Cortex of kidney (tissue), 1 donor: ENCODE measurements at regions not wholly inside any gene's neighbourhood (a gene's known extent, or its start where the extent isn't known, plus 50 kb on each side); places are given as distances from the start of the nearest gene placed in this dataset.
"Not testable (repeated sequence)": the region's sequence is repeated elsewhere in the genome, so short reads cannot be mapped to it uniquely, and the experiment has no call there.

Experiments
- DNase-seq: peaks from one replicate; lab custom pipeline; 2025; lab: John Stamatoyannopoulos, UW

DNA sequence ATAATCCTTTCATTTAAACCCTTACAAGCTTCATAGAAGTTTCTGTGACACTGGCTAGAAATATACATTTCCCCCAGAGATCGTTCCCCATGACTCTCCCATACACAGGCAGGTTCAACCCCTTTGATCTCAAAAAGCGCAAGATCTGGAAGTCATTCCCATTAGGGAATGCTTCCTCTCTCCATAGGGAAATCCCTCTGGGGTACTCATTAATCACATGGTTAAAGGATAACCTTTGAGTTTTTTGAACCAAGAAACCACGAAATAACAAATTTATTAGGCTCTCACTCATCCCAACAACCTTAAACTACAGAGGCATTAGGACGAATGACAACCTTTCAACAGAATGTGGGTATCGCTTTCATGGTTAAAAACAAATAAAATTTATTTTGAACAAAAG lies 211.9 kb upstream of the PRICKLE2 start:
- DNase-seq, result no peak

DNA sequence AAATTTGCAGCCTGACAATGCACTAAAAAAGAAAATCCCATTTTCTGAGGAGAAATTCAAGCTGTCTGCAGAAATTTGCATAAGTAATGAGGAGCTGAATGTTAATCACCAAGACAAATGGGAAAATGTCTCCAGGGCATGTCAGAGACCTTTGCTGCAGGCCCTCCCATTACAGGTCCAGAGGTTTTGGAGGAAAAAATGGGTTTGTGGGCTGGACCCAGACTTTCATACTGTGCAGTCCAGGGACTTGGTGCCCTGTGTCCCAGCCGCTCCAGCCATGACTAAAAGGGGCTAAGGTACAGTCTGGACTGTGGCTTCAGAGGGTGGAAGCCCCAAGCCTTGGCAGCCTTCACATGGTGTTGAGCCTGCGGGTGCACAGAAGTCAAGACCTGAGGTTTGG lies 209.8 kb upstream of the PRICKLE2 start:
- not testable (repeated sequence) for DNase-seq

- DNase-seq, result no peak
Observed at GRCh38 chr3:64432870-64433269, 207.6 kb upstream of the PRICKLE2 start.

DNA sequence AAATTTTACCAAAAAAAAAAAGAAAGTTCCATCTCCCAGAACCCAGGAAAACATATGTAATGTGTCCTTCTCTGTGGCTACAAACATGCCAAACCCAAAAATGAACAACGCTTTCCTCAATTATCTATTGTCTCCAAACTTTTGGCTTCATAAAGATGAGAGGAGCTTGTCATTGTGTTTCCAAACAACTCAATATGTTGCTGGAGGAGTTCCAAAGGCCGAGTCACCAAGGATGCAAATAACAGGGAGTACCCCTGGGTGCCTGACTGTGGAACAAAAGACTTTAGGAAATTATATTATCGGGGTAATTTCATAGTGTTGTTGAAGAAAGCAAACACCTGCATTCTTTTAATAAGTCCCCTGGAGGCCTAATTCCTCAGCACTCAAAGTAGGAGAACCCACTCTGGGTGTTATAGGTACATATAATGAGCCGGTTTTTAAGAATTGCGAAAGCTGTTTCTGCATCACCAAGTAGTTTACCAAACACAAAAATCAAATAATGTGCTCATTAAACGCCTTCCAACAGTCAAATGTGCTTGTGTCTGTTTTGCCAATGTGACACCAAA lies 206.3 kb upstream of the PRICKLE2 start:
- no peak for DNase-seq

DNA sequence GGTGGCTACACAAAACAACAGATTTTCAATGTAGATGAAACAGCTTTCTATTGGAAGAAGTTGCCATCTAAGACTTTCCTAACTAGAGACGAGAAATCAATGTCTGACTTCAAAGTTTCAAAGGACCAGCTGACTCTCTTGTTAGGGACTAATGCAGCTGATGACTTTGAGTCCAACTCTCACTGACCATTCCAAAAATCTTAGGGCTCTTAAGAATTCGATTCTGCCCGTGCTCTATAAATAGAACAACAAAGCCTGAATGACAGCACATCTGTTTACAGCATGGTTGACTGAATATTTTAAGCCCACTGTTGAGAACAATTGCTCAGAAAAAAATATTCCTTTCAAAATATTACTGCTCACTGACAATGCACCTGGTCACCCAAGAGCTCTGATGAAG lies 202.4 kb upstream of the PRICKLE2 start:
- no peak for DNase-seq

- no peak for DNase-seq
Observed at GRCh38 chr3:64426551-64426950, 201.3 kb upstream of the PRICKLE2 start.

- DNase-seq, result no peak
Observed at GRCh38 chr3:64422932-64423331, 197.7 kb upstream of the PRICKLE2 start.

GRCh38 chr3:64422192-64422591 lies 196.9 kb upstream of the PRICKLE2 start:
- no peak for DNase-seq

- DNase-seq, result no peak
Observed at GRCh38 chr3:64417816-64418215, 192.6 kb upstream of the PRICKLE2 start.

GRCh38 chr3:64414043-64414442 lies 188.8 kb upstream of the PRICKLE2 start:
- DNase-seq, result no peak

- DNase-seq, result no peak
Observed at GRCh38 chr3:64411101-64411500, 185.8 kb upstream of the PRICKLE2 start.

GRCh38 chr3:64410226-64410625 lies 185.0 kb upstream of the PRICKLE2 start:
- no peak for DNase-seq

DNA sequence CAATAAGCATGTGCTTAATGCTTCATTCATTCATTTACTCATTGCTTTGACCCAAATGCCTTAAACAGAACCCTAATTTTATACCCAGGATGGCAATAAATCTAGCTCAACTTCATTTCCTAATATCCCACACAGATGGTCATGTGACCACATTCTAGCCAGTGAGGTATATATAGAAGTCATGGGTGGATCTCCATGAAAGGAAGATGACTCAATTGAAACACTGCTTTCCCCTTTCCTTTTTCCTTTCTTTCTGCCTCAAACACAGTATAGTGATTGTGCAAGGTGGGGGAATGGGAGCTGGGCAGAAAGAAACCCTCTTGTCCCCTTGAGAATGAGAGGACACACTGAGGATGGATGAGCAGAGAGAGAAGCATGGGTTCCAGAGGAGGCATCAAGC lies 183.5 kb upstream of the PRICKLE2 start:
- DNase-seq, result no peak

- DNase-seq, result no peak
Observed at GRCh38 chr3:64406271-64406670, 181.0 kb upstream of the PRICKLE2 start.

GRCh38 chr3:64405211-64405835 lies 180.1 kb upstream of the PRICKLE2 start:
- no peak for DNase-seq

DNA sequence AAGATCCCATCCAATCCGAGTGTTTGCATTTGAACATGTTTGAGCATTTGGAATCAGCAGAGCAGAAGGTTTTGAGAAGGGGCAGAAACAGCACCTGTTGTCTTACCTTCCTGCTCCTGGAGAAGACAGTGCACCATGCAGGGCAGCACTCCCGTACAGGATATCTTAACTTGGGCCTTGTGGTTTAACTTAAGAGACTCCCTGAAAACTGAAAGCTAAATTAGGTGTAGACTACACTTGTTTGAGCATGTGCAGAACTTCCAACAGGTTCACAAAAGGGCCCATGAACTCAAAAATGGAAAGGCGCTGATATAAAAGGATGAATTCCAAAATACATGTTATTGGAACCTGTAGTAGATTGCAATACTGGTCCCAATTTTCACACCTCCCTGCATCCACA lies 175.4 kb upstream of the PRICKLE2 start:
- no peak for DNase-seq

GRCh38 chr3:64399205-64399800 lies 174.0 kb upstream of the PRICKLE2 start:
- no peak for DNase-seq

DNA sequence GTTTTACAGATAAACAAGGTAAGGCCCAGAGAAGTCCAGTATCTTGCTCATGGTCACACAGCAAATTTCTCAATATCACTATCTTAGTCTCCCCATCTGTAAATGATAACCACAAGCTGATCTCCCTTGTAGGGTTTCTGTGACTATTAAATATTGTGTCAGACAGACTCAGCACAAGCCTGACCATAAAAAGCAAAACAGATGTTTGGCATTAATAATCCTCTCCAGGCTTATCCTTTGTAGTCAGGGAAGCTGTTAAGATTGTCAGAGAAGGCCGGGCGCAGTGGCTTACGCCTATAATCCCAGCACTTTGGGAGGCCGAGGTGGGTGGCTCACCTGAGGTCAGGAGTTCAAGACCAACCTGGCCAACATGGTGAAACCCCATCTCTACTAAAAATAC lies 173.2 kb upstream of the PRICKLE2 start:
- no peak for DNase-seq

DNA sequence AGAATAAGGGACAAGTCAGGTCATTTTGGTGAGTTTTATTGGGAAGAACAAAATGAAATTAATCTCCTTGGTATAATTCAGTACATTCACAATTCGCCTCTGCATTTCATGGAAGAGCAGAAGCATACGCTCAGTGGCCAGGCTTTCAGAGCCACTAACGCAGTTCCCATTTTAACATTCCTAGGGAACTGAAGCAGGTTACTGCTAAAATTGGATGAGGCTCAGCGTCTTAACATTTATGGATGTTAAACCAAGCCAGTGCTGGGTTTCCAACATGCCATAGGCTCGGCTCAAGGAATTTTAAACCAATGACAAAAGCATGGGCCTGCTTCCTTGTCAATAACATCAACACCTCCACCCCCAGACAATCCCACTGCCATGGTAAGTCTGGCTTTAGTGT lies 172.7 kb upstream of the PRICKLE2 start:
- no peak for DNase-seq

DNA sequence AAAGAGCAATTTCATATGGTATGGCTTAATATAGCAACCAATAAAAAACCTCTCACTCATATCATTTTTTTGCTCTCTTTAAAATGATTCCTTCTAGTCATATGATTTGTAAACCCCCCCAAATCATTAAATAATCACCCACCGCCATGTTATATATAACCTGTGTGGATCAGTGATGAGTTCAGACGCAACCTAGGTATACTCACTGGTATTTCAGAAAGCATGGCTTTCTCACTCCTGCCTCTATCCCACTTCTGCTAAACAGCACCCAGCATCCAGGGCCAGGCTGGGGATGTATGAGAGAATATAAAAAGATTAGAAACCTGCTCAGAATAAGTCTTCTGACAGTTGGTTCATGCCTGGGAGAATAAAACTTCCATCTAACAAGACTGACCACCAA lies 172.3 kb upstream of the PRICKLE2 start:
- DNase-seq, result no peak

DNA sequence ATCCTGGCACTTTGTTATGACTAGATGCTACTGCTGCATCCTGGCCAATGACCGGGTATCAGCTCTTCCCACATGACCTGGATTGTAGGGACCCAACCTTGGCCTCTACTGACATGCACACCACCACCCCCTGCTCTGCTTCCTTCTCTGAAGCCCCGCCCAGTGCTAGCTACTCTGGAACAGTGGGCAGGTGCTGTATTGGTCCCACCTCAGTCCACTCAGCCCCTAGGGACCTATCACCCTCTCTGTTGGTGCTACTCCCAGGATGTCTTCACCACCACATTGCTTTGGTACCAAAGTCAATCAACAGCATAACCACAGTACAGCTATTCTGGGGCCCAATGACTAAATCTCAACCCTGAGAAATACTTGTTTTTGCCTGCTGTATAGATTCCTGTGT lies 170.2 kb upstream of the PRICKLE2 start:
- DNase-seq, result no peak

DNA sequence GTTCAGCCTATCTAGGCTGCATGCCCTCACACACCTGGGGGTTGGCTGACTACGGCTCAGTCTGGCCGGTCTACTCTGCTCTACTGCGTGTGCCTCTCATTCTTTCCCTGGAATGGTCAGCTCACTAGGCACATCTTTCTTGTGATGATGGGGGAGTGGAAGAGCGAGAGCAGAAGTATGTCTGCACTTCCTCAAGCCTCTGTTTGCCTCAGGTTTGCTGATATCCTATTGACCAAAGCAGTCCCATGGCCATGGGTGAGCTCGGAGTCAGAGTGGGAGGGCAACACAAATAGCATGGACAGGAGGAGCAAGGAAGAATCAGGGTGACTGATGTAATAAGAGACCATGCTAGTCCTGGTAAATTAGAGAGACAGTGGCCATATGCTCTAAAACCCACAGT lies 167.9 kb upstream of the PRICKLE2 start:
- DNase-seq, result no peak

GRCh38 chr3:64392001-64392400 lies 166.7 kb upstream of the PRICKLE2 start:
- no peak for DNase-seq

DNA sequence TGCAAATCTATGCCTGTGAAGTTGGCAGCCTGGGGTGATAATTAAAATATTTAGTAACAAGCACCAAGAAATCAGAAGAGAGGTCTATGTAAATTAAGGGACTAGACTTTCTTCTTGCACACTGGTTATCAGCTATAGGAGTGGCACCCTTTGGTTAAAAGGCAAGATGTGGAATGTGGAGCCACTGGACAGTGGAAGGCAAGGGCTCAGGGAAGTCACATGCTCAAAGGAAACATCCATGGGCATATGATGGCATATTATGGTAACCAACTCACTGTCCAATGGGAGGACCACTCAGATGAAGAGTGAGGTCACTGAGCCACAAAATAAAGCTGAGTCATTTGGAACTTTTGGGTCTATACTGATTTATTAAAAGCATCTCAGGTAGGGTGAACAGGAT lies 165.6 kb upstream of the PRICKLE2 start:
- no peak for DNase-seq
